Fibroblast of lung (primary cell): ENCODE measurements at regions not wholly inside any gene's neighbourhood (a gene's known extent, or its start where the extent isn't known, plus 50 kb on each side); places are given as distances from the start of the nearest gene placed in this dataset.

Experiments used
- DNase-seq, 2 donors: peaks; one replicate each; pipeline versions ENCODE4 v3.0.0 to v3.0.0-alpha.2; 2010; ENCODE audit warnings: low read depth in 2 of 2
- H2AFZ ChIP-seq: 2 replicates; pipeline ENCODE4 v1.5.1; 2012; ENCODE audit warnings: low read length, control low read depth, inconsistent platforms
- H3K27ac ChIP-seq: 2 replicates; pipeline ENCODE4 v1.5.1; 2011; ENCODE audit warnings: low read length, control low read depth; ENCODE audit not compliant: insufficient read depth
- H3K27me3 ChIP-seq: 2 replicates; pipeline ENCODE4 v1.5.1; 2011; ENCODE audit warnings: mild to moderate bottlenecking, low read length; ENCODE audit not compliant: control insufficient read depth, insufficient read depth
- H3K36me3 ChIP-seq: 2 replicates; pipeline ENCODE4 v1.5.1; 2011; ENCODE audit warnings: low read length; ENCODE audit not compliant: control insufficient read depth, insufficient read depth
- H3K4me1 ChIP-seq: 2 replicates; pipeline ENCODE4 v1.5.1; 2011; ENCODE audit warnings: low read length; ENCODE audit not compliant: control insufficient read depth, insufficient read depth; ENCODE audit errors: extremely low read depth
- H3K4me2 ChIP-seq: 2 replicates; pipeline ENCODE4 v1.5.1; 2011; ENCODE audit warnings: low read length, control low read depth; ENCODE audit not compliant: insufficient read depth; ENCODE audit errors: extremely low read depth
- H3K4me3 ChIP-seq, 4 experiments: fragments of 200-600 bp in 1 of 4; sonication (generic) in 1 of 4; replicated peaks in 1 of 4; 2 replicates each; pipeline ENCODE4 v1.5.1; 2011 to 2016; ENCODE audit warnings: low read length in 4 of 4, low read depth in 3 of 4, mild to moderate bottlenecking in 3 of 4, control low read depth in 2 of 4, inconsistent platforms in 1 of 4, mixed read lengths in 1 of 4; ENCODE audit not compliant: insufficient read depth in 1 of 4; ENCODE audit errors: control extremely low read depth in 1 of 4
- H3K79me2 ChIP-seq: 2 replicates; pipeline ENCODE4 v1.5.1; 2012; ENCODE audit warnings: mild to moderate bottlenecking, low read length, inconsistent platforms; ENCODE audit not compliant: control insufficient read depth, insufficient read depth
- H3K9ac ChIP-seq: 2 replicates; pipeline ENCODE4 v1.5.1; 2011; ENCODE audit warnings: mild to moderate bottlenecking, low read length, control low read depth; ENCODE audit not compliant: insufficient read depth
- H3K9me3 ChIP-seq: 2 replicates; pipeline ENCODE4 v1.5.1; 2012; ENCODE audit warnings: low read depth, low read length; ENCODE audit not compliant: control insufficient read depth, insufficient read depth
- H4K20me1 ChIP-seq: 2 replicates; pipeline ENCODE4 v1.5.1; 2011; ENCODE audit warnings: low read length; ENCODE audit not compliant: control insufficient read depth, insufficient read depth; ENCODE audit errors: extremely low read depth
- EZH2 ChIP-seq: IDR thresholded peaks from 2 replicates; pipeline ENCODE4 v1.5.1; 2012; ENCODE audit warnings: low read length, control low read depth, mild to moderate bottlenecking; ENCODE audit errors: missing control alignments
- TF ChIP-seq, protein P1 (sequence below), 2 donors: IDR thresholded peaks in 1 of 2; conservative IDR thresholded peaks in 1 of 2; 1 replicate in 1 of 2; 2 replicates in 1 of 2; pipeline ENCODE4 v1.5.1; 2011 to 2012; ENCODE audit warnings: low read length in 2 of 2, control low read depth in 1 of 2, inconsistent platforms in 1 of 2, low read depth in 1 of 2, mild to moderate bottlenecking in 1 of 2

DNA sequence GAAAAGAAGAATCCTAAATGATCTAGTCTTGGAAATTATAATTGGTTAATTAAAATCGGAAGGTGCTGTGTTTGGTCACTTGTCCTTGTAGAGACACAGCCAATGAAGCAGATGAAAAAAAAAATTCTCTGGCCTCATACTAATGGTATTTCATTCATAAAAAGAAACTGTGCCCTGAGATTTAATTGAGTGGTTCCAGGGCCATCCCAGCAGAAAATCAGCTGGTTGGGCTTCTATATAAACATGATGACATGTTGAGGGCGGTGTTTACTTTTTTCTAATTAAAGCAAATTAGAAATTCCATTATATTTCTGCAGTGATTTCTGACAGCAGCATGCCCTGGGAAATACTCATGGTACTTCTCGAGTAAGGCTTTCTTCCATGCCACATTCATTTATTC, 191.9 kb upstream of the KCNJ16 start:
- Histone ChIP-seq H3K36me3 (no peaks in the 10 kb centered on the region), H2AFZ (no peak overlapping the region), H4K20me1 (no peaks in the 10 kb centered on the region), H3K27me3 (no peaks in the 10 kb centered on the region), H3K9ac (no peak overlapping the region), H3K9me3 (no peaks in the 10 kb centered on the region), H3K27ac (no peak overlapping the region), H3K79me2 (no peaks in the 10 kb centered on the region), H3K4me2 (no peak overlapping the region), H3K4me1 (no peaks in the 10 kb centered on the region), H3K4me3 (no peak overlapping the region)
- TF ChIP-seq, protein P1, sequence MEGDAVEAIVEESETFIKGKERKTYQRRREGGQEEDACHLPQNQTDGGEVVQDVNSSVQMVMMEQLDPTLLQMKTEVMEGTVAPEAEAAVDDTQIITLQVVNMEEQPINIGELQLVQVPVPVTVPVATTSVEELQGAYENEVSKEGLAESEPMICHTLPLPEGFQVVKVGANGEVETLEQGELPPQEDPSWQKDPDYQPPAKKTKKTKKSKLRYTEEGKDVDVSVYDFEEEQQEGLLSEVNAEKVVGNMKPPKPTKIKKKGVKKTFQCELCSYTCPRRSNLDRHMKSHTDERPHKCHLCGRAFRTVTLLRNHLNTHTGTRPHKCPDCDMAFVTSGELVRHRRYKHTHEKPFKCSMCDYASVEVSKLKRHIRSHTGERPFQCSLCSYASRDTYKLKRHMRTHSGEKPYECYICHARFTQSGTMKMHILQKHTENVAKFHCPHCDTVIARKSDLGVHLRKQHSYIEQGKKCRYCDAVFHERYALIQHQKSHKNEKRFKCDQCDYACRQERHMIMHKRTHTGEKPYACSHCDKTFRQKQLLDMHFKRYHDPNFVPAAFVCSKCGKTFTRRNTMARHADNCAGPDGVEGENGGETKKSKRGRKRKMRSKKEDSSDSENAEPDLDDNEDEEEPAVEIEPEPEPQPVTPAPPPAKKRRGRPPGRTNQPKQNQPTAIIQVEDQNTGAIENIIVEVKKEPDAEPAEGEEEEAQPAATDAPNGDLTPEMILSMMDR (conservative IDR thresholded peaks at IDR 0.05 in 1 of 2, IDR thresholded peaks at IDR 0.05 in 1 of 2; ENCODE audit: low read depth in 1 of 2, low read length in 2 of 2), result no peak
- TF ChIP-seq EZH2, result no peak
- no peak for DNase-seq

DNA sequence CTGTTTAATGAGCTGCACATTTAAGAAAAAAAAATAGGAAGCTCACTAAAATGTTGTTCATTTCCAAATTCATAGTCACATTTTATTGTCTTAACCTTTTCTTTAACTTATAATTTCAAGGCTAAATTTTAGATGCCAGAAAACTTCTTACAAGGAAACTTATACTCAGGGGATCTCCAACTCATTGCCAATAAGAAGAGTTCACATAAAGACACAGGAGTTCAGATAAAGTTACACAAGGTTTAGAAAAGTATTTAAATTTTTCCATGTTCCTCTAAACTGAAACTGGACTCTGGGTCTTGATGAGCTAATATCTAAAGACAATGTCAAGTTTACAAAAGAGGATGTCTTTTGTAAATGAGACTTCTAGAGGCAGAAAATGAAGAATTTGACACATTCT, 190.7 kb upstream of the KCNJ16 start:
- Histone ChIP-seq H3K27ac (no peak overlapping the region), H2AFZ (no peak overlapping the region), H3K27me3 (no peaks in the 10 kb centered on the region), H3K36me3 (no peaks in the 10 kb centered on the region), H3K4me2 (no peak overlapping the region), H3K9ac (no peak overlapping the region), H3K79me2 (no peaks in the 10 kb centered on the region), H3K4me3 (no peak overlapping the region), H3K4me1 (no peaks in the 10 kb centered on the region), H3K9me3 (no peaks in the 10 kb centered on the region), H4K20me1 (no peaks in the 10 kb centered on the region)
- no peak for TF ChIP-seq EZH2
- TF ChIP-seq, protein P1 (conservative IDR thresholded peaks at IDR 0.05 in 1 of 2, IDR thresholded peaks at IDR 0.05 in 1 of 2; ENCODE audit: low read depth in 1 of 2, low read length in 2 of 2), result no peak
- DNase-seq, result no peak

DNA sequence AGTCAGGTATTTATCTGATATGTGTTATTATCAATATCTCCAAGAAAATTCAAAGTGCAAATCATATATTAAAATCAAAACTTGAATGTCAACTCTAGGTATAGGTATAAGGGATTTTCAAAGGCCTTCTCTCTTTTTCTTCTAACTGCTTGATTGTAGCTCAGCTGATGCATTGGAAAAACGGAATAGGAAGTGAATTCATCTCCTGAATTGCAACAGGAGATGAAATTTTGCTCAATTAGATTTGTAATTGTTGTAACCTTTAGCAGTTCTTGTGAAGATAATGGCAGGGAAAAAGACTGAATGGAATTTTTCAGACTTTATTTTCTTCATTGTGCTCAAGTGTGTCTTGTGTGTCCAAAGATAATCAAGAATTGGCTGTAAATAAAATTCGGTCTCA, 190.2 kb upstream of the KCNJ16 start:
- Histone ChIP-seq H3K27me3 (no peaks in the 10 kb centered on the region), H3K36me3 (no peaks in the 10 kb centered on the region), H3K4me2 (no peak overlapping the region), H3K27ac (no peak overlapping the region), H2AFZ (no peak overlapping the region), H3K4me1 (no peaks in the 10 kb centered on the region), H3K4me3 (no peak overlapping the region), H4K20me1 (no peaks in the 10 kb centered on the region), H3K79me2 (no peaks in the 10 kb centered on the region), H3K9ac (no peak overlapping the region), H3K9me3 (no peaks in the 10 kb centered on the region)
- TF ChIP-seq, protein P1 (conservative IDR thresholded peaks at IDR 0.05 in 1 of 2, IDR thresholded peaks at IDR 0.05 in 1 of 2; ENCODE audit: low read depth in 1 of 2, low read length in 2 of 2), result no peak
- no peak for TF ChIP-seq EZH2
- DNase-seq, result no peak
